ENCODE measurements at regions not wholly inside any gene's neighbourhood (a gene's known extent, or its start where the extent isn't known, plus 50 kb on each side); places are given as distances from the start of the nearest gene placed in this dataset.

DNA sequence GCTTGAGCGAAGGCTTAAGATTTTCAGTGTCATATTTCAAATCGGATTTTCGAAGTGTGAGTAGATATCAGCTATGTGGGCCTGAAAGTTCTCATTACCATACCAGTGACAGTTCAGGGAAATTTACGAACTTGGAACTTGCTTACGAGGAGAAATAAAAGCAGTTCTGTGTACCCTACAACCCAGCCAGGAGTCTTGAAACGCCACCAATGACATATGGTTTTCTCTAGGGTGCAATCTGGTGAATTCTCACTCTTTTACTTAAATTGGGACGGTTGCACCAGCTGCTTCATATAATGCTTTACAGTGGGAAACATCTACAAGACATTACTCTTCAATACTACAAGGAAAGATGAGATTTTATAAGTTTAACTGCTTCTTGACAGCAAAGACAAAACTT lies 253.6 kb upstream of the FOXK1 start:
- no peak for DNase-seq
- CTCF ChIA-PET: no interaction called here
- H3K4me3 Mint-ChIP-seq (ENCODE audit: low read depth, unreplicated experiment): no peak overlapping the region

GRCh38 chr7:4430227-4430626 lies 251.9 kb upstream of the FOXK1 start:
- BruUV-seq (replicated peaks): no TSS peak
- H3K4me1 Mint-ChIP-seq (ENCODE audit: low read depth, unreplicated experiment): no peaks in the 10 kb centered on the region
- H3K27me3 Mint-ChIP-seq (ENCODE audit: unreplicated experiment): peaks cover 56% of the 10 kb centered on the region
- H3K9me3 Mint-ChIP-seq (ENCODE audit: low read depth, unreplicated experiment): peaks cover 2% of the 10 kb centered on the region
- H3K27ac Mint-ChIP-seq (ENCODE audit: unreplicated experiment): no peak overlapping the region
- intact Hi-C loops (cut with micrococcal nuclease; ENCODE audit: unreplicated experiment): no loop called here
- DNase-seq: no peak
- H3K4me3 Mint-ChIP-seq (ENCODE audit: low read depth, unreplicated experiment): no peak overlapping the region
- TF ChIP-seq, protein P1, sequence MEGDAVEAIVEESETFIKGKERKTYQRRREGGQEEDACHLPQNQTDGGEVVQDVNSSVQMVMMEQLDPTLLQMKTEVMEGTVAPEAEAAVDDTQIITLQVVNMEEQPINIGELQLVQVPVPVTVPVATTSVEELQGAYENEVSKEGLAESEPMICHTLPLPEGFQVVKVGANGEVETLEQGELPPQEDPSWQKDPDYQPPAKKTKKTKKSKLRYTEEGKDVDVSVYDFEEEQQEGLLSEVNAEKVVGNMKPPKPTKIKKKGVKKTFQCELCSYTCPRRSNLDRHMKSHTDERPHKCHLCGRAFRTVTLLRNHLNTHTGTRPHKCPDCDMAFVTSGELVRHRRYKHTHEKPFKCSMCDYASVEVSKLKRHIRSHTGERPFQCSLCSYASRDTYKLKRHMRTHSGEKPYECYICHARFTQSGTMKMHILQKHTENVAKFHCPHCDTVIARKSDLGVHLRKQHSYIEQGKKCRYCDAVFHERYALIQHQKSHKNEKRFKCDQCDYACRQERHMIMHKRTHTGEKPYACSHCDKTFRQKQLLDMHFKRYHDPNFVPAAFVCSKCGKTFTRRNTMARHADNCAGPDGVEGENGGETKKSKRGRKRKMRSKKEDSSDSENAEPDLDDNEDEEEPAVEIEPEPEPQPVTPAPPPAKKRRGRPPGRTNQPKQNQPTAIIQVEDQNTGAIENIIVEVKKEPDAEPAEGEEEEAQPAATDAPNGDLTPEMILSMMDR (IDR thresholded peaks at IDR 0.05; ENCODE audit: unreplicated experiment): no peak
- H3K36me3 Mint-ChIP-seq (ENCODE audit: insufficient read depth, unreplicated experiment): no peaks in the 10 kb centered on the region
- CTCF ChIA-PET: no interaction called here

More for the DNA sequence above, 253.6 kb upstream of the FOXK1 start:
- TF ChIP-seq, protein P1 (IDR thresholded peaks at IDR 0.05; ENCODE audit: unreplicated experiment): no peak
- no peaks in the 10 kb centered on the region for H3K36me3 Mint-ChIP-seq (ENCODE audit: insufficient read depth, unreplicated experiment)
- H3K4me1 Mint-ChIP-seq (ENCODE audit: low read depth, unreplicated experiment): no peaks in the 10 kb centered on the region
- peaks cover 2% of the 10 kb centered on the region for H3K9me3 Mint-ChIP-seq (ENCODE audit: low read depth, unreplicated experiment)
- peaks cover 39% of the 10 kb centered on the region for H3K27me3 Mint-ChIP-seq (ENCODE audit: unreplicated experiment)
- intact Hi-C loops (cut with micrococcal nuclease; ENCODE audit: unreplicated experiment): no loop called here
- H3K27ac Mint-ChIP-seq (ENCODE audit: unreplicated experiment): no peak overlapping the region
- no TSS peak for BruUV-seq (replicated peaks)

DNA sequence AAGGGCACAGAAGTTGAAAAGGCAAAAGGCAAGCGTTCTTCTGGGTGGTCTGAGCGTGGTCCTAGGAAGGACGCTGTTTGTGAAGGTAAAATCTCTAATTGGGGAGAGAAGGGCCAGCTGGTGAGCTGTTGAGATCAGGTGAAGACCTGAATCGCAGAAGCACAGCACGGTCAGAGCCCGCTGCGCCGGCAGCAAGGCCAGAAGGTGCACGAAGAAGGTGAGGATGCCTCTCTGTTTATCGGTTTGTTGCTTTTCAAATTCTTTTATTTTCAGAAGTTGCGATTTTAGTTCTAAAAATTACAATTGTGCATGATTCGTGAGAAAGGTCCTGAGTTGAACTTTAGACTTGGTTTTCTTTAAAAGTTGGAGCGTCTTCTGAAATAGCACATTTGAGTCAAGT lies 247.8 kb upstream of the FOXK1 start:
- no peak overlapping the region for H3K4me3 Mint-ChIP-seq (ENCODE audit: low read depth, unreplicated experiment)
- H3K4me1 Mint-ChIP-seq (ENCODE audit: low read depth, unreplicated experiment): peaks cover 15% of the 10 kb centered on the region
- H3K27me3 Mint-ChIP-seq (ENCODE audit: unreplicated experiment): peaks cover 60% of the 10 kb centered on the region
- H3K27ac Mint-ChIP-seq (ENCODE audit: unreplicated experiment): no peak overlapping the region
- CTCF ChIA-PET: interaction anchor here (0.6 to 0.7 kb wide), 2 partner anchors 9 to 525 kb away, joined by 3 read pairs; no protein-coding TSS in a partner anchor
- no peak for DNase-seq
- H3K9me3 Mint-ChIP-seq (ENCODE audit: low read depth, unreplicated experiment): peaks cover 2% of the 10 kb centered on the region
- TF ChIP-seq, protein P1 (IDR thresholded peaks at IDR 0.05; ENCODE audit: unreplicated experiment): no peak
- H3K36me3 Mint-ChIP-seq (ENCODE audit: insufficient read depth, unreplicated experiment): no peaks in the 10 kb centered on the region
- BruUV-seq (replicated peaks): no TSS peak
- intact Hi-C loops (cut with micrococcal nuclease; ENCODE audit: unreplicated experiment): no loop called here

- no peak overlapping the region for H3K27ac Mint-ChIP-seq (ENCODE audit: unreplicated experiment)
- H3K27me3 Mint-ChIP-seq (ENCODE audit: unreplicated experiment): peaks cover 62% of the 10 kb centered on the region
- TF ChIP-seq, protein P1 (IDR thresholded peaks at IDR 0.05; ENCODE audit: unreplicated experiment): no peak
- BruUV-seq (replicated peaks): no TSS peak
- intact Hi-C loops (cut with micrococcal nuclease; ENCODE audit: unreplicated experiment): no loop called here
- H3K36me3 Mint-ChIP-seq (ENCODE audit: insufficient read depth, unreplicated experiment): no peaks in the 10 kb centered on the region
- H3K9me3 Mint-ChIP-seq (ENCODE audit: low read depth, unreplicated experiment): no peaks in the 10 kb centered on the region
- CTCF ChIA-PET: interaction anchor here (0.6 kb wide), 1 partner anchor 1569 kb away, joined by 4 read pairs; no protein-coding TSS in a partner anchor
- H3K4me1 Mint-ChIP-seq (ENCODE audit: low read depth, unreplicated experiment): peaks cover 15% of the 10 kb centered on the region
- H3K4me3 Mint-ChIP-seq (ENCODE audit: low read depth, unreplicated experiment): no peak overlapping the region
- no peak for DNase-seq
Measured at GRCh38 chr7:4436361-4436895, 245.7 kb upstream of the FOXK1 start.
